ENCODE measurements at regions not wholly inside any gene's neighbourhood (a gene's known extent, or its start where the extent isn't known, plus 50 kb on each side); places are given as distances from the start of the nearest gene placed in this dataset.

DNA sequence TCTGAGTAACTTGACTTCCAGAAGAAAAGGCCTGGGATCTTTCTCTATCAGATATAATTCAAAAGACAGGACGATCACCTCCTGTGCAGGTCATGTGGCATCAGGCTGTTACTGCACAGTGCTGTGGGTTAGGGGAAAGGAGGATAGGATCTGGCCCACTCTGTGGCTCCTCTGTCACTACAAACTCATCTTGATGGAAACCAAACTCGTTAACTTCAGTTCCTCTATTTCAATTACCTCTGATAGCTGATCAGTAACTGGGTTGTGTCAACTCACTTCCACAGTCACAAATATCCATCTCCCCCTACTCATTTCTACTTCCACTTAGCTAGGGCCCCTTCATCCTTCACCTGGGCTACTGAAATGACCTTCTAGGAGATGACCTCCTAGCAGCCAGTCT is 95.2 kb downstream of the RCN1 start:
- intact Hi-C loops (cut with DNase I; ENCODE audit: low total_unique reads), result no loop called here
- Histone ChIP-seq H3K4me3 (no peak overlapping the region), H3K27ac (no peak overlapping the region), H3K27me3 (no peaks in the 10 kb centered on the region), H3K4me1 (no peaks in the 10 kb centered on the region), H3K9me3 (no peaks in the 10 kb centered on the region), H3K36me3 (no peaks in the 10 kb centered on the region)
- DNase-seq, result no peak
- TF ChIP-seq POLR2A (IDR thresholded peaks at IDR 0.05), result no peak
- TF ChIP-seq, protein P1, sequence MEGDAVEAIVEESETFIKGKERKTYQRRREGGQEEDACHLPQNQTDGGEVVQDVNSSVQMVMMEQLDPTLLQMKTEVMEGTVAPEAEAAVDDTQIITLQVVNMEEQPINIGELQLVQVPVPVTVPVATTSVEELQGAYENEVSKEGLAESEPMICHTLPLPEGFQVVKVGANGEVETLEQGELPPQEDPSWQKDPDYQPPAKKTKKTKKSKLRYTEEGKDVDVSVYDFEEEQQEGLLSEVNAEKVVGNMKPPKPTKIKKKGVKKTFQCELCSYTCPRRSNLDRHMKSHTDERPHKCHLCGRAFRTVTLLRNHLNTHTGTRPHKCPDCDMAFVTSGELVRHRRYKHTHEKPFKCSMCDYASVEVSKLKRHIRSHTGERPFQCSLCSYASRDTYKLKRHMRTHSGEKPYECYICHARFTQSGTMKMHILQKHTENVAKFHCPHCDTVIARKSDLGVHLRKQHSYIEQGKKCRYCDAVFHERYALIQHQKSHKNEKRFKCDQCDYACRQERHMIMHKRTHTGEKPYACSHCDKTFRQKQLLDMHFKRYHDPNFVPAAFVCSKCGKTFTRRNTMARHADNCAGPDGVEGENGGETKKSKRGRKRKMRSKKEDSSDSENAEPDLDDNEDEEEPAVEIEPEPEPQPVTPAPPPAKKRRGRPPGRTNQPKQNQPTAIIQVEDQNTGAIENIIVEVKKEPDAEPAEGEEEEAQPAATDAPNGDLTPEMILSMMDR (IDR thresholded peaks at IDR 0.05), result no peak

DNA sequence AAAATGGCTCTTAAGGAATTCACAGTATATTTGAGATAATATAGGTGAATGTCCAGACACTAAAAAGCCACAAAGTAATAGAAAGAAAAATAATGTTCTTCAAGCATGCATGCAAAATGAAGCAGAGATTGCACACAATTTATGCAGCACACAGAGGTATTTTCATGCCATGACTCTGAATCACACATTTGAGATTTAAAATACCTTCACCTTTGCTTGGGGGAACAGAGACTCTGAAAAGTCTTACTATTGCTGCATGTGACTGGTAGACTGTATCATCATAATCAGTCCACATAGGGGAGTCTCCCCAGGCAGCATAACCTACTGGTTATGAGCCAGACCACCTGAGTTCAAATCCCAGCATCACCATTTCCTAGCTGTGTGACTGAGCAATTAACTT is 96.2 kb downstream of the RCN1 start:
- intact Hi-C loops (cut with DNase I; ENCODE audit: low total_unique reads), result no loop called here
- H3K4me1 ChIP-seq, result no peaks in the 10 kb centered on the region
- H3K27ac ChIP-seq, result no peak overlapping the region
- no peak for DNase-seq
- no peak for TF ChIP-seq POLR2A (IDR thresholded peaks at IDR 0.05)
- TF ChIP-seq, protein P1 (IDR thresholded peaks at IDR 0.05), result no peak
- no peaks in the 10 kb centered on the region for H3K36me3 ChIP-seq
- no peaks in the 10 kb centered on the region for H3K9me3 ChIP-seq
- no peak overlapping the region for H3K4me3 ChIP-seq
- H3K27me3 ChIP-seq, result no peaks in the 10 kb centered on the region

DNA sequence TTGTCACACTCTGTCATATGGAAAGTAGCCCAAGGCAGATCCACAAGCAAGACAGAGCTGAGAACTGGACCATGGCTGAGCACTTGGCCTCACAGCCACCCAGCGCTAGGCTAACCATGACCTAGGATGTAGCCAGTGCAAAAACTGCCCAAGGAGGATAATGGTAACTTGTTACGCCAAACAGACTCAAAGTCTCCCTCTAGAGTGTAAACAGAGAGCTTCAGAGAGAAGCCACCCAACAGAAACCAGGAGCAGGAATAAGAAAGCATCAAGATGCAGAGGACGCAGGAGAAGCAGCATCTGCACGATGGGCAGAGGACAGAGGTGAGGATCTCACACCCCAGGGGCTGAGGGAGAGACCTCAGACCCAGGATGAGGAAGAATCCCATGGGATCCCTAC is 97.9 kb downstream of the RCN1 start:
- Histone ChIP-seq H3K36me3 (no peaks in the 10 kb centered on the region), H3K27ac (no peak overlapping the region), H3K27me3 (no peaks in the 10 kb centered on the region), H3K4me1 (no peaks in the 10 kb centered on the region), H3K4me3 (no peak overlapping the region), H3K9me3 (no peaks in the 10 kb centered on the region)
- no peak for DNase-seq
- intact Hi-C loops (cut with DNase I; ENCODE audit: low total_unique reads), result no loop called here
- TF ChIP-seq, protein P1 (IDR thresholded peaks at IDR 0.05), result no peak
- no peak for TF ChIP-seq POLR2A (IDR thresholded peaks at IDR 0.05)

DNA sequence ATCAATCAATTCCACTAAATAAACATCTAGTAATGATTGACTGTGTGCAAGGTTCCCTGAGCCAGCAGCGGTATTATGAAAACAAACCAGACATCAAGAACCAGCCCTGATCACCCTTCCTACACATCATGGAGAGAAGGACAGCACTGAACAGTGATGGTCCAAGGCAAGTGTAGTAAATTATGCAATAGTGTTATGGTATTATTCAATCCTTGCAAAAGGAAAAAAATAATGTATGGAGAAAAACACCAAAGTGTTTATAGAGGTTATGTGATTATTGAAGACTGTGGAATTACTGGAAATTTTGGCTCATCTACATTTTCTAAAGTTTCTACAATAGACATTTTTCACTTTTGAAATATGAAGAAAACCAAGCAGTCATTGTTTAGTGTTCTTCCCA is 105.3 kb downstream of the RCN1 start:
- H3K4me3 ChIP-seq, result no peak overlapping the region
- no peaks in the 10 kb centered on the region for H3K36me3 ChIP-seq
- no peak overlapping the region for H3K27ac ChIP-seq
- no peaks in the 10 kb centered on the region for H3K9me3 ChIP-seq
- H3K27me3 ChIP-seq, result no peaks in the 10 kb centered on the region
- no peak for TF ChIP-seq POLR2A (IDR thresholded peaks at IDR 0.05)
- TF ChIP-seq, protein P1 (IDR thresholded peaks at IDR 0.05), result no peak
- intact Hi-C loops (cut with DNase I; ENCODE audit: low total_unique reads), result no loop called here
- DNase-seq, result no peak
- H3K4me1 ChIP-seq, result no peaks in the 10 kb centered on the region

DNA sequence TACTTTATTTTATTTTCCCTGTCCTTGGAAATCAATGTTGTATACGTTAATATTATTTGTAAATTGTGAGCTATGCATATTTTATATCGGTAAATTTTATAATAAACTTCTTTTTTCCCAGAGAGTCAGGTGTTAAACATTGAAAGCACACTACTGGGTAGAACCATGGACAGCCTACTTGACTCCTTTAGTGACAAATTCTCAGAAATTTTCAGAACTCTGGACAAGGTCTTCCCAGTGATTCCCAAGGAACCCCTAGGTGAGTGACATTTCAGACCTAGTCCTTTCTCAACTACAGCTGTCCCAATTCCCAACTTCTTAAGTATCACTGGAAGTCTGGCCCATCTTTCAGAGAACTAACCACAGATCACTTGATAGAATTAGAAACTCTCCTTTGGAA is 107.2 kb downstream of the RCN1 start:
- intact Hi-C loops (cut with DNase I; ENCODE audit: low total_unique reads), result no loop called here
- no peak for DNase-seq
- TF ChIP-seq, protein P1 (IDR thresholded peaks at IDR 0.05), result no peak
- no peak for TF ChIP-seq POLR2A (IDR thresholded peaks at IDR 0.05)
- no peaks in the 10 kb centered on the region for H3K27me3 ChIP-seq
- no peaks in the 10 kb centered on the region for H3K9me3 ChIP-seq
- no peaks in the 10 kb centered on the region for H3K4me1 ChIP-seq
- no peak overlapping the region for H3K27ac ChIP-seq
- no peak overlapping the region for H3K4me3 ChIP-seq
- no peaks in the 10 kb centered on the region for H3K36me3 ChIP-seq
